Stimulated activated naive CD4-positive, alpha-beta T cell (primary cell): ENCODE measurements at regions not wholly inside any gene's neighbourhood (a gene's known extent, or its start where the extent isn't known, plus 50 kb on each side); places are given as distances from the start of the nearest gene placed in this dataset.

Experiments used
- DNase-seq, 6 experiments: peaks; one replicate each; lab custom pipeline; 2025; lab: John Stamatoyannopoulos, UW

- DNase-seq: no peak
Observed at GRCh38 chr22:48327721-48328120, 1500.0 kb downstream of the BRD1 start.

- no peak for DNase-seq
Observed at GRCh38 chr22:48323746-48324145, 1503.9 kb downstream of the BRD1 start.

- no peak for DNase-seq
Observed at GRCh38 chr22:48322907-48323306, 1504.8 kb downstream of the BRD1 start.

GRCh38 chr22:48321986-48322545 is 1505.6 kb downstream of the BRD1 start:
- DNase-seq: no peak

- no peak for DNase-seq
Observed at GRCh38 chr22:48320683-48321451, 1506.8 kb downstream of the BRD1 start.

GRCh38 chr22:48320048-48320682 is 1507.5 kb downstream of the BRD1 start:
- no peak for DNase-seq

- no peak for DNase-seq
Observed at GRCh38 chr22:48319321-48320047, 1508.2 kb downstream of the BRD1 start.

- no peak for DNase-seq
Observed at GRCh38 chr22:48318575-48319320, 1508.9 kb downstream of the BRD1 start.

GRCh38 chr22:48318173-48318572 is 1509.5 kb downstream of the BRD1 start:
- no peak for DNase-seq

GRCh38 chr22:48316257-48317250 is 1511.1 kb downstream of the BRD1 start:
- no peak for DNase-seq

GRCh38 chr22:48315439-48316256 is 1512.0 kb downstream of the BRD1 start:
- no peak for DNase-seq

GRCh38 chr22:48314073-48314472 is 1513.6 kb downstream of the BRD1 start:
- DNase-seq: no peak

GRCh38 chr22:48313175-48313830 is 1514.4 kb downstream of the BRD1 start:
- no peak for DNase-seq

- no peak for DNase-seq
Observed at GRCh38 chr22:48310740-48311139, 1516.9 kb downstream of the BRD1 start.

- DNase-seq: no peak
Observed at GRCh38 chr22:48310289-48310688, 1517.4 kb downstream of the BRD1 start.

- DNase-seq: no peak
Observed at GRCh38 chr22:48309836-48310235, 1517.8 kb downstream of the BRD1 start.

- no peak for DNase-seq
Observed at GRCh38 chr22:48309115-48309705, 1518.5 kb downstream of the BRD1 start.

GRCh38 chr22:48307931-48308330 is 1519.7 kb downstream of the BRD1 start:
- no peak for DNase-seq
